ENCODE measurements at regions not wholly inside any gene's neighbourhood (a gene's known extent, or its start where the extent isn't known, plus 50 kb on each side); places are given as distances from the start of the nearest gene placed in this dataset.
A peak's percentile ranks its signal among the peaks of the same experiment; 100 is the strongest.

DNA sequence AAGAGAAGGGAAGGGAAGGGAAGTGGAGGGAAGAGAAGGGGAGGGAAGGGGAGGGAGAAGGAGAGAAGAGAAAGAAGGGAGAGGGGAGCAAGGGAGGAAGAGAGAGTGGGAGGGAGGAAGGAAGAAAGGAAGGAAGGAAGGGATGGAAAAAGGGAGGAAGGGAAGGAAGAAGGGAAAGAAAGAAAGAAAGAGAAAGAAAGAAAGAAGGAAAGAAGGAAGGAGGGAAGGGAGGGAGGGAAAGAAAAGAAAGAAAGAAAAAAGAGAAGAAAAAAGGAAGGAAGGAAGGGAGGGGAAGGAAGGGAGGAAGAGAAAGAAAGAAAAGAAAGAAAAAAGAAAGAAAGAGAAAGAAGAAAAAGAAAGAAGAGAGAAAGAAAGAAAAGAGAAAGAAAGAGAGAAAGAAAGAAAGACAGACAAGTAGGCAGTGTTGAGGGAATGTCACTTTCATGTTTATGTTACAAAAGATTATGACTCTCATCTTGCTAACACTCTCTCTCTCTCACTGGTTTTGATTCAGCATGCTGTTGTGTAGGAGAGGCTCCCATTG, 58.0 kb upstream of the ZNF804A start:
- no peak overlapping the region for H3K27ac ChIP-seq (ENCODE audit: low read depth)
- peak overlapping the region; percentile 1; the same call in 1 of the 2 replicates for H2AFZ ChIP-seq
- H3K4me1 ChIP-seq (ENCODE audit: insufficient read depth) = no peaks in the 10 kb centered on the region
- Mint-ChIP-seq H3K27me3 (ENCODE audit: insufficient read depth, low read depth, poor library complexity) (no peaks in the 10 kb centered on the region), H3K4me1 (no peaks in the 10 kb centered on the region), H3K27ac (no peak overlapping the region), H3K9me3 (no peaks in the 10 kb centered on the region; the same call in 2 of the 3 replicates), H3K36me3 (ENCODE audit: low read depth) (no peaks in the 10 kb centered on the region), H3K4me3 (no peak overlapping the region)
- H3F3A ChIP-seq (replicated peaks; ENCODE audit: low read depth) = no peaks in the 10 kb centered on the region
- H3K4me3 ChIP-seq = no peak overlapping the region
- H3K79me2 ChIP-seq (replicated peaks; ENCODE audit: insufficient read depth) = no peaks in the 10 kb centered on the region
- no peak overlapping the region for H3K4me2 ChIP-seq
- no peaks in the 10 kb centered on the region for H3K27me3 ChIP-seq (ENCODE audit: insufficient read depth)
- TF ChIP-seq EZH2phosphoT487 (IDR thresholded peaks at IDR 0.05; ENCODE audit: unreplicated experiment) (no peak), STAT1 (IDR thresholded peaks at IDR 0.05; ENCODE audit: unreplicated experiment) (no peak), JUNB (IDR thresholded peaks at IDR 0.05; ENCODE audit: unreplicated experiment) (no peak), ZNF331 (CRISPR knock-in tag; IDR thresholded peaks at IDR 0.05; ENCODE audit: low read depth) (no peak), ZNF114 (CRISPR knock-in tag; IDR thresholded peaks at IDR 0.05) (no peak), NANOG (IDR thresholded peaks at IDR 0.05; ENCODE audit: borderline replicate concordance) (no peak), POLR2AphosphoS5 (IDR thresholded peaks at IDR 0.05; ENCODE audit: low read depth) (no peak), EZH2 (IDR thresholded peaks at IDR 0.05; ENCODE audit: low read depth, unreplicated experiment) (no peak), CREB1 (CRISPR knock-in tag; IDR thresholded peaks at IDR 0.05; ENCODE audit: low read depth) (no peak)
- TF ChIP-seq, protein P1, sequence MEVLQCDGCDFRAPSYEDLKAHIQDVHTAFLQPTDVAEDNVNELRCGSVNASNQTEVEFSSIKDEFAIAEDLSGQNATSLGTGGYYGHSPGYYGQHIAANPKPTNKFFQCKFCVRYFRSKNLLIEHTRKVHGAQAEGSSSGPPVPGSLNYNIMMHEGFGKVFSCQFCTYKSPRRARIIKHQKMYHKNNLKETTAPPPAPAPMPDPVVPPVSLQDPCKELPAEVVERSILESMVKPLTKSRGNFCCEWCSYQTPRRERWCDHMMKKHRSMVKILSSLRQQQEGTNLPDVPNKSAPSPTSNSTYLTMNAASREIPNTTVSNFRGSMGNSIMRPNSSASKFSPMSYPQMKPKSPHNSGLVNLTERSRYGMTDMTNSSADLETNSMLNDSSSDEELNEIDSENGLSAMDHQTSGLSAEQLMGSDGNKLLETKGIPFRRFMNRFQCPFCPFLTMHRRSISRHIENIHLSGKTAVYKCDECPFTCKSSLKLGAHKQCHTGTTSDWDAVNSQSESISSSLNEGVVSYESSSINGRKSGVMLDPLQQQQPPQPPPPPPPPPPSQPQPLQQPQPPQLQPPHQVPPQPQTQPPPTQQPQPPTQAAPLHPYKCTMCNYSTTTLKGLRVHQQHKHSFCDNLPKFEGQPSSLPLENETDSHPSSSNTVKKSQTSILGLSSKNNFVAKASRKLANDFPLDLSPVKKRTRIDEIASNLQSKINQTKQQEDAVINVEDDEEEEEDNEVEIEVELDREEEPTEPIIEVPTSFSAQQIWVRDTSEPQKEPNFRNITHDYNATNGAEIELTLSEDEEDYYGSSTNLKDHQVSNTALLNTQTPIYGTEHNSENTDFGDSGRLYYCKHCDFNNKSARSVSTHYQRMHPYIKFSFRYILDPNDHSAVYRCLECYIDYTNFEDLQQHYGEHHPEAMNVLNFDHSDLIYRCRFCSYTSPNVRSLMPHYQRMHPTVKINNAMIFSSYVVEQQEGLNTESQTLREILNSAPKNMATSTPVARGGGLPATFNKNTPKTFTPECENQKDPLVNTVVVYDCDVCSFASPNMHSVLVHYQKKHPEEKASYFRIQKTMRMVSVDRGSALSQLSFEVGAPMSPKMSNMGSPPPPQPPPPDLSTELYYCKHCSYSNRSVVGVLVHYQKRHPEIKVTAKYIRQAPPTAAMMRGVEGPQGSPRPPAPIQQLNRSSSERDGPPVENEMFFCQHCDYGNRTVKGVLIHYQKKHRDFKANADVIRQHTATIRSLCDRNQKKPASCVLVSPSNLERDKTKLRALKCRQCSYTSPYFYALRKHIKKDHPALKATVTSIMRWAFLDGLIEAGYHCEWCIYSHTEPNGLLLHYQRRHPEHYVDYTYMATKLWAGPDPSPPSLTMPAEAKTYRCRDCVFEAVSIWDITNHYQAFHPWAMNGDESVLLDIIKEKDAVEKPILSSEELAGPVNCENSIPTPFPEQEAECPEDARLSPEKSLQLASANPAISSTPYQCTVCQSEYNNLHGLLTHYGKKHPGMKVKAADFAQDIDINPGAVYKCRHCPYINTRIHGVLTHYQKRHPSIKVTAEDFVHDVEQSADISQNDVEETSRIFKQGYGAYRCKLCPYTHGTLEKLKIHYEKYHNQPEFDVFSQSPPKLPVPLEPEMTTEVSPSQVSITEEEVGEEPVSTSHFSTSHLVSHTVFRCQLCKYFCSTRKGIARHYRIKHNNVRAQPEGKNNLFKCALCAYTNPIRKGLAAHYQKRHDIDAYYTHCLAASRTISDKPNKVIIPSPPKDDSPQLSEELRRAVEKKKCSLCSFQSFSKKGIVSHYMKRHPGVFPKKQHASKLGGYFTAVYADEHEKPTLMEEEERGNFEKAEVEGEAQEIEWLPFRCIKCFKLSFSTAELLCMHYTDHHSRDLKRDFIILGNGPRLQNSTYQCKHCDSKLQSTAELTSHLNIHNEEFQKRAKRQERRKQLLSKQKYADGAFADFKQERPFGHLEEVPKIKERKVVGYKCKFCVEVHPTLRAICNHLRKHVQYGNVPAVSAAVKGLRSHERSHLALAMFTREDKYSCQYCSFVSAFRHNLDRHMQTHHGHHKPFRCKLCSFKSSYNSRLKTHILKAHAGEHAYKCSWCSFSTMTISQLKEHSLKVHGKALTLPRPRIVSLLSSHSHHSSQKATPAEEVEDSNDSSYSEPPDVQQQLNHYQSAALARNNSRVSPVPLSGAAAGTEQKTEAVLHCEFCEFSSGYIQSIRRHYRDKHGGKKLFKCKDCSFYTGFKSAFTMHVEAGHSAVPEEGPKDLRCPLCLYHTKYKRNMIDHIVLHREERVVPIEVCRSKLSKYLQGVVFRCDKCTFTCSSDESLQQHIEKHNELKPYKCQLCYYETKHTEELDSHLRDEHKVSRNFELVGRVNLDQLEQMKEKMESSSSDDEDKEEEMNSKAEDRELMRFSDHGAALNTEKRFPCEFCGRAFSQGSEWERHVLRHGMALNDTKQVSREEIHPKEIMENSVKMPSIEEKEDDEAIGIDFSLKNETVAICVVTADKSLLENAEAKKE (CRISPR knock-in tag; IDR thresholded peaks at IDR 0.05) = no peak
- TF ChIP-seq, protein P2, sequence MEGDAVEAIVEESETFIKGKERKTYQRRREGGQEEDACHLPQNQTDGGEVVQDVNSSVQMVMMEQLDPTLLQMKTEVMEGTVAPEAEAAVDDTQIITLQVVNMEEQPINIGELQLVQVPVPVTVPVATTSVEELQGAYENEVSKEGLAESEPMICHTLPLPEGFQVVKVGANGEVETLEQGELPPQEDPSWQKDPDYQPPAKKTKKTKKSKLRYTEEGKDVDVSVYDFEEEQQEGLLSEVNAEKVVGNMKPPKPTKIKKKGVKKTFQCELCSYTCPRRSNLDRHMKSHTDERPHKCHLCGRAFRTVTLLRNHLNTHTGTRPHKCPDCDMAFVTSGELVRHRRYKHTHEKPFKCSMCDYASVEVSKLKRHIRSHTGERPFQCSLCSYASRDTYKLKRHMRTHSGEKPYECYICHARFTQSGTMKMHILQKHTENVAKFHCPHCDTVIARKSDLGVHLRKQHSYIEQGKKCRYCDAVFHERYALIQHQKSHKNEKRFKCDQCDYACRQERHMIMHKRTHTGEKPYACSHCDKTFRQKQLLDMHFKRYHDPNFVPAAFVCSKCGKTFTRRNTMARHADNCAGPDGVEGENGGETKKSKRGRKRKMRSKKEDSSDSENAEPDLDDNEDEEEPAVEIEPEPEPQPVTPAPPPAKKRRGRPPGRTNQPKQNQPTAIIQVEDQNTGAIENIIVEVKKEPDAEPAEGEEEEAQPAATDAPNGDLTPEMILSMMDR (conservative IDR thresholded peaks at IDR 0.05; ENCODE audit: low read depth in 2 of 2) = no peak
- TF ChIP-seq, protein P3, sequence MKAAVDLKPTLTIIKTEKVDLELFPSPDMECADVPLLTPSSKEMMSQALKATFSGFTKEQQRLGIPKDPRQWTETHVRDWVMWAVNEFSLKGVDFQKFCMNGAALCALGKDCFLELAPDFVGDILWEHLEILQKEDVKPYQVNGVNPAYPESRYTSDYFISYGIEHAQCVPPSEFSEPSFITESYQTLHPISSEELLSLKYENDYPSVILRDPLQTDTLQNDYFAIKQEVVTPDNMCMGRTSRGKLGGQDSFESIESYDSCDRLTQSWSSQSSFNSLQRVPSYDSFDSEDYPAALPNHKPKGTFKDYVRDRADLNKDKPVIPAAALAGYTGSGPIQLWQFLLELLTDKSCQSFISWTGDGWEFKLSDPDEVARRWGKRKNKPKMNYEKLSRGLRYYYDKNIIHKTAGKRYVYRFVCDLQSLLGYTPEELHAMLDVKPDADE (IDR thresholded peaks at IDR 0.05) = no peak
- TF ChIP-seq, protein P4, sequence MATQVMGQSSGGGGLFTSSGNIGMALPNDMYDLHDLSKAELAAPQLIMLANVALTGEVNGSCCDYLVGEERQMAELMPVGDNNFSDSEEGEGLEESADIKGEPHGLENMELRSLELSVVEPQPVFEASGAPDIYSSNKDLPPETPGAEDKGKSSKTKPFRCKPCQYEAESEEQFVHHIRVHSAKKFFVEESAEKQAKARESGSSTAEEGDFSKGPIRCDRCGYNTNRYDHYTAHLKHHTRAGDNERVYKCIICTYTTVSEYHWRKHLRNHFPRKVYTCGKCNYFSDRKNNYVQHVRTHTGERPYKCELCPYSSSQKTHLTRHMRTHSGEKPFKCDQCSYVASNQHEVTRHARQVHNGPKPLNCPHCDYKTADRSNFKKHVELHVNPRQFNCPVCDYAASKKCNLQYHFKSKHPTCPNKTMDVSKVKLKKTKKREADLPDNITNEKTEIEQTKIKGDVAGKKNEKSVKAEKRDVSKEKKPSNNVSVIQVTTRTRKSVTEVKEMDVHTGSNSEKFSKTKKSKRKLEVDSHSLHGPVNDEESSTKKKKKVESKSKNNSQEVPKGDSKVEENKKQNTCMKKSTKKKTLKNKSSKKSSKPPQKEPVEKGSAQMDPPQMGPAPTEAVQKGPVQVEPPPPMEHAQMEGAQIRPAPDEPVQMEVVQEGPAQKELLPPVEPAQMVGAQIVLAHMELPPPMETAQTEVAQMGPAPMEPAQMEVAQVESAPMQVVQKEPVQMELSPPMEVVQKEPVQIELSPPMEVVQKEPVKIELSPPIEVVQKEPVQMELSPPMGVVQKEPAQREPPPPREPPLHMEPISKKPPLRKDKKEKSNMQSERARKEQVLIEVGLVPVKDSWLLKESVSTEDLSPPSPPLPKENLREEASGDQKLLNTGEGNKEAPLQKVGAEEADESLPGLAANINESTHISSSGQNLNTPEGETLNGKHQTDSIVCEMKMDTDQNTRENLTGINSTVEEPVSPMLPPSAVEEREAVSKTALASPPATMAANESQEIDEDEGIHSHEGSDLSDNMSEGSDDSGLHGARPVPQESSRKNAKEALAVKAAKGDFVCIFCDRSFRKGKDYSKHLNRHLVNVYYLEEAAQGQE (IDR thresholded peaks at IDR 0.05; ENCODE audit: unreplicated experiment) = no peak
- H3K36me3 ChIP-seq (ENCODE audit: insufficient read depth) = no peaks in the 10 kb centered on the region
- no peaks in the 10 kb centered on the region for H3K9me2 ChIP-seq (ENCODE audit: insufficient read depth)
- no peak; the same call in 2 of the 3 replicates for ATAC-seq
- no peaks in the 10 kb centered on the region for H4K20me1 ChIP-seq (replicated peaks; ENCODE audit: insufficient read depth)
- no peak for DNase-seq (ENCODE audit: low spot score)

All from GM23338 (cell line).